SK-N-MC (cell line): ENCODE measurements at regions not wholly inside any gene's neighbourhood (a gene's known extent, or its start where the extent isn't known, plus 50 kb on each side); places are given as distances from the start of the nearest gene placed in this dataset.

ENCODE experiments used
- EZH2 ChIP-seq: fragments of 200-600 bp; sonication (generic); IDR thresholded peaks from one replicate; pipeline ENCODE4 v1.6.1; 2017; ENCODE audit warnings: antibody characterized with exemption
- FOXP2 ChIP-seq: optimal IDR thresholded peaks from 2 replicates; pipeline ENCODE3; 2011; ENCODE audit warnings: mild to moderate bottlenecking, moderate library complexity; ENCODE audit not compliant: insufficient read depth; ENCODE audit errors: extremely low read length, control extremely low read depth
- POLR2AphosphoS5 ChIP-seq: IDR thresholded peaks from 2 replicates; pipeline ENCODE4 v1.6.1; 2012; ENCODE audit warnings: mild to moderate bottlenecking, low read depth, low read length, borderline replicate concordance

GRCh38 chr15:69784798-69785566 is 312.7 kb downstream of the TLE3 start:
- TF ChIP-seq EZH2 (no peak), POLR2AphosphoS5 (no peak), FOXP2 (no peak)
